H9 (cell line): ENCODE measurements at regions not wholly inside any gene's neighbourhood (a gene's known extent, or its start where the extent isn't known, plus 50 kb on each side); places are given as distances from the start of the nearest gene placed in this dataset.
A peak's percentile ranks its signal among the peaks of the same experiment; 100 is the strongest.

Experiments used
- DNase-seq: peaks from one replicate; pipeline ENCODE4 v3.0.0-alpha.2; 2017
- H2AFZ ChIP-seq: one replicate; pipeline ENCODE4 v1.6.1; 2013; ENCODE audit warnings: mild to moderate bottlenecking, low read length, control low read depth, moderate library complexity
- H2AK5ac ChIP-seq: 2 replicates; pipeline ENCODE4 v1.6.1; 2013; ENCODE audit warnings: low read length, control low read depth, mixed read lengths; ENCODE audit not compliant: insufficient read length
- H2BK120ac ChIP-seq: one replicate; pipeline ENCODE4 v1.6.1; 2013; ENCODE audit warnings: low read depth, mild to moderate bottlenecking, low read length, control low read depth, inconsistent platforms; ENCODE audit not compliant: poor library complexity, severe bottlenecking
- H2BK12ac ChIP-seq: 2 replicates; pipeline ENCODE4 v1.6.1; 2013; ENCODE audit warnings: low read length, control low read depth, mixed read lengths, low read depth; ENCODE audit not compliant: insufficient read length
- H2BK15ac ChIP-seq: 2 replicates; pipeline ENCODE4 v1.6.1; 2013; ENCODE audit warnings: low read depth, low read length, control low read depth
- H2BK20ac ChIP-seq: one replicate; pipeline ENCODE4 v1.6.1; 2013; ENCODE audit warnings: low read depth, mild to moderate bottlenecking, low read length, control low read depth, inconsistent platforms; ENCODE audit not compliant: poor library complexity, severe bottlenecking
- H2BK5ac ChIP-seq: 2 replicates; pipeline ENCODE4 v1.6.1; 2013; ENCODE audit warnings: low read length, control low read depth, mixed read lengths; ENCODE audit not compliant: insufficient read length
- H3K14ac ChIP-seq: 2 replicates; pipeline ENCODE4 v1.6.1; 2013; ENCODE audit warnings: low read length, control low read depth; ENCODE audit not compliant: insufficient read depth
- H3K18ac ChIP-seq: 2 replicates; pipeline ENCODE4 v1.6.1; 2013; ENCODE audit warnings: low read depth, mild to moderate bottlenecking, mixed read lengths, low read length, control low read depth; ENCODE audit not compliant: insufficient read length
- H3K23ac ChIP-seq: 2 replicates; pipeline ENCODE4 v1.6.1; 2013; ENCODE audit warnings: low read length, control low read depth, mixed read lengths, low read depth; ENCODE audit not compliant: insufficient read length
- H3K23me2 ChIP-seq: 2 replicates; pipeline ENCODE4 v1.6.1; 2013; ENCODE audit warnings: low read depth, mild to moderate bottlenecking, mixed read lengths, low read length, control low read depth; ENCODE audit not compliant: insufficient read length, poor library complexity, severe bottlenecking
- H3K27ac ChIP-seq: 2 replicates; pipeline ENCODE4 v1.5.1; 2013; ENCODE audit warnings: low read length, control low read depth, mixed read lengths, low read depth; ENCODE audit not compliant: insufficient read length
- H3K27me3 ChIP-seq: 2 replicates; pipeline ENCODE4 v1.6.1; 2013; ENCODE audit warnings: low read length, control low read depth, inconsistent platforms; ENCODE audit not compliant: insufficient read depth
- H3K4ac ChIP-seq: 2 replicates; pipeline ENCODE4 v1.6.1; 2013; ENCODE audit warnings: low read depth, mild to moderate bottlenecking, control low read depth, inconsistent platforms, low read length, moderate library complexity
- H3K4me1 ChIP-seq: 2 replicates; pipeline ENCODE4 v1.6.1; 2013; ENCODE audit warnings: low read length, control low read depth, inconsistent platforms; ENCODE audit not compliant: insufficient read depth
- H3K4me2 ChIP-seq: 2 replicates; pipeline ENCODE4 v1.6.1; 2013; ENCODE audit warnings: low read length, control low read depth, mixed read lengths; ENCODE audit not compliant: insufficient read length, insufficient read depth
- H3K56ac ChIP-seq: 2 replicates; pipeline ENCODE4 v1.6.1; 2013; ENCODE audit warnings: low read depth, mild to moderate bottlenecking, mixed read lengths, low read length, control low read depth; ENCODE audit not compliant: insufficient read length
- H3K79me1 ChIP-seq: 2 replicates; pipeline ENCODE4 v1.6.1; 2013; ENCODE audit warnings: low read depth, mild to moderate bottlenecking, moderate library complexity, low read length, control low read depth, inconsistent platforms; ENCODE audit not compliant: insufficient read depth, poor library complexity, severe bottlenecking
- H3K79me2 ChIP-seq: 2 replicates; pipeline ENCODE4 v1.6.1; 2013; ENCODE audit warnings: low read length, control low read depth, inconsistent platforms; ENCODE audit not compliant: insufficient read depth
- H3K9ac ChIP-seq: 2 replicates; pipeline ENCODE4 v1.6.1; 2013; ENCODE audit warnings: low read length, control low read depth, mixed read lengths; ENCODE audit not compliant: insufficient read length; ENCODE audit errors: extremely low read depth
- H3K9me3 ChIP-seq: one replicate; pipeline ENCODE4 v1.6.1; 2013; ENCODE audit warnings: low read depth, low read length, inconsistent platforms; ENCODE audit not compliant: control insufficient read depth
- H3T11ph ChIP-seq: one replicate; pipeline ENCODE4 v1.6.1; 2013; ENCODE audit warnings: mild to moderate bottlenecking, low read length, control low read depth, inconsistent platforms
- H4K20me1 ChIP-seq: one replicate; pipeline ENCODE4 v1.6.1; 2013; ENCODE audit not compliant: control insufficient read depth, insufficient read length, insufficient read depth
- H4K5ac ChIP-seq: 2 replicates; pipeline ENCODE4 v1.6.1; 2013; ENCODE audit warnings: low read depth, mild to moderate bottlenecking, mixed read lengths, low read length, control low read depth; ENCODE audit not compliant: insufficient read length
- H4K8ac ChIP-seq: replicated peaks from 2 replicates; pipeline ENCODE4 v1.6.1; 2013; ENCODE audit warnings: low read length, control low read depth, mixed read lengths, low read depth; ENCODE audit not compliant: insufficient read length
- H4K91ac ChIP-seq: 2 replicates; pipeline ENCODE4 v1.6.1; 2013; ENCODE audit warnings: low read depth, mild to moderate bottlenecking, moderate library complexity, mixed read lengths, low read length, control low read depth; ENCODE audit not compliant: insufficient read length
- H3K27ac Mint-ChIP-seq, 3 experiments: 2 replicates in 2 of 3; 3 replicates in 1 of 3; pipeline ENCODE4 v1.8.0; 2020 to 2021; ENCODE audit warnings: mixed read lengths in 3 of 3, mild to moderate bottlenecking in 1 of 3, moderate library complexity in 1 of 3
- H3K27me3 Mint-ChIP-seq: 2 replicates; pipeline ENCODE4 v1.8.0; 2021; ENCODE audit warnings: low read depth, mild to moderate bottlenecking, moderate library complexity, mixed read lengths
- H3K36me3 Mint-ChIP-seq, 3 experiments: 2 replicates in 2 of 3; 3 replicates in 1 of 3; pipeline ENCODE4 v1.8.0; 2020 to 2021; ENCODE audit warnings: low read depth in 3 of 3, mixed read lengths in 3 of 3; ENCODE audit not compliant: insufficient read depth in 1 of 3
- H3K4me1 Mint-ChIP-seq, 2 experiments: 2 replicates each; pipeline ENCODE4 v1.8.0; 2020; ENCODE audit warnings: mixed read lengths in 2 of 2
- H3K4me3 Mint-ChIP-seq, 2 experiments: 2 replicates in 1 of 2; 3 replicates in 1 of 2; pipeline ENCODE4 v1.8.0; 2020 to 2021; ENCODE audit warnings: mild to moderate bottlenecking in 2 of 2, mixed read lengths in 2 of 2, moderate library complexity in 1 of 2
- H3K9me3 Mint-ChIP-seq, 2 experiments: 2 replicates in 1 of 2; 3 replicates in 1 of 2; pipeline ENCODE4 v1.8.0; 2020; ENCODE audit warnings: mild to moderate bottlenecking in 2 of 2, mixed read lengths in 2 of 2, moderate library complexity in 1 of 2
- WGBS: extraction: QIAGEN DNeasy Blood & Tissue Kit; methylation state at CpG from one replicate; pipeline ENCODE4 v1.1.7; 2013; ENCODE audit warnings: missing lambda C conversion rate, low lambda C conversion rate, mixed read lengths; ENCODE audit not compliant: insufficient read length; ENCODE audit errors: extremely low coverage; 5-methylcytosine and 5-hydroxymethylcytosine counted together
- TF ChIP-seq, protein P1 (sequence below): fragments of 200-600 bp; sonication (generic); conservative IDR thresholded peaks from 3 replicates; pipeline ENCODE4 v1.8.0; 2021; ENCODE audit warnings: antibody characterized with exemption, mild to moderate bottlenecking

DNA sequence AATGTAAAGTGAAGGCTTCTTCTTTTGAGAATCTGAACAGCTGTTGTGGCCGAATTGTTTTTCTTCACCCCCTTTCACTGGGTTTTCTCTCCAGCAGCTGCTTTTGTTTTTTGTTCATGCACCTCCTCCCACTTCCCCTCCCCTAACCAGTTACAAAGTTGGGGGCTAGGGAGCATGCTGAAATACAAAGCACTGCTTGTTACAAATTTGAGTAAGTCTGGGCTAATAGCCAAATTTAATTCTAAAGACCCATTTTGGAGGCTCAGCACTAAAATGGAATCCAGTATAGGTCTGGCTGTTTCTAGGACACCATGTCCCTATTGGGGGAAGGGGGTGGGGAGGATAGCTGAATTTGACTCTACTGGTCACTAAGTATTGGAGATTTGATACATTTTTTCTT lies 89.2 kb upstream of the GPM6B start:
- peaks cover 27 to 54% of the 10 kb centered on the region in 2 experiments for H3K9me3 Mint-ChIP-seq
- no peak overlapping the region for H3K9ac ChIP-seq
- no peak overlapping the region for H2BK120ac ChIP-seq
- no peak for DNase-seq
- H3K27me3 ChIP-seq, result no peaks in the 10 kb centered on the region
- no peak overlapping the region for H3K18ac ChIP-seq
- H3T11ph ChIP-seq, result no peak overlapping the region
- H2BK5ac ChIP-seq, result no peak overlapping the region
- no peak overlapping the region for H2BK20ac ChIP-seq
- H3K4me2 ChIP-seq, result no peak overlapping the region
- peaks cover 28 to 52% of the 10 kb centered on the region in 2 experiments for H3K4me1 Mint-ChIP-seq
- no peak overlapping the region for H3K56ac ChIP-seq
- H4K5ac ChIP-seq, result no peak overlapping the region
- no peak overlapping the region for H3K23ac ChIP-seq
- H2AK5ac ChIP-seq, result no peak overlapping the region
- no peak overlapping the region for H2BK12ac ChIP-seq
- H2BK15ac ChIP-seq, result no peak overlapping the region
- H3K79me2 ChIP-seq, result peaks cover 20% of the 10 kb centered on the region; the same call in 1 of the 2 replicates
- peaks cover 12 to 19% (median 14%) of the 10 kb centered on the region in 3 experiments for H3K36me3 Mint-ChIP-seq
- H3K27ac Mint-ChIP-seq, result peak overlapping the region in 1 of 3 experiments; percentile 54; a peak in 2 of 7 replicates
- H4K91ac ChIP-seq, result no peak overlapping the region
- no peak overlapping the region for H3K27ac ChIP-seq
- H4K20me1 ChIP-seq, result no peaks in the 10 kb centered on the region
- H3K4me1 ChIP-seq, result peaks cover 3% of the 10 kb centered on the region; the same call in 1 of the 2 replicates
- TF ChIP-seq, protein P1, sequence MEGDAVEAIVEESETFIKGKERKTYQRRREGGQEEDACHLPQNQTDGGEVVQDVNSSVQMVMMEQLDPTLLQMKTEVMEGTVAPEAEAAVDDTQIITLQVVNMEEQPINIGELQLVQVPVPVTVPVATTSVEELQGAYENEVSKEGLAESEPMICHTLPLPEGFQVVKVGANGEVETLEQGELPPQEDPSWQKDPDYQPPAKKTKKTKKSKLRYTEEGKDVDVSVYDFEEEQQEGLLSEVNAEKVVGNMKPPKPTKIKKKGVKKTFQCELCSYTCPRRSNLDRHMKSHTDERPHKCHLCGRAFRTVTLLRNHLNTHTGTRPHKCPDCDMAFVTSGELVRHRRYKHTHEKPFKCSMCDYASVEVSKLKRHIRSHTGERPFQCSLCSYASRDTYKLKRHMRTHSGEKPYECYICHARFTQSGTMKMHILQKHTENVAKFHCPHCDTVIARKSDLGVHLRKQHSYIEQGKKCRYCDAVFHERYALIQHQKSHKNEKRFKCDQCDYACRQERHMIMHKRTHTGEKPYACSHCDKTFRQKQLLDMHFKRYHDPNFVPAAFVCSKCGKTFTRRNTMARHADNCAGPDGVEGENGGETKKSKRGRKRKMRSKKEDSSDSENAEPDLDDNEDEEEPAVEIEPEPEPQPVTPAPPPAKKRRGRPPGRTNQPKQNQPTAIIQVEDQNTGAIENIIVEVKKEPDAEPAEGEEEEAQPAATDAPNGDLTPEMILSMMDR, result no peak
- no peak overlapping the region for H3K4me3 Mint-ChIP-seq
- no peaks in the 10 kb centered on the region for H3K23me2 ChIP-seq
- H4K8ac ChIP-seq, result no peak overlapping the region
- H2AFZ ChIP-seq, result no peak overlapping the region
- no peak overlapping the region for H3K14ac ChIP-seq
- WGBS, result no CpG with 5 or more reads among the region's 1 CpG
- H3K27me3 Mint-ChIP-seq, result no peaks in the 10 kb centered on the region
- H3K9me3 ChIP-seq, result no peaks in the 10 kb centered on the region
- H3K79me1 ChIP-seq, result no peaks in the 10 kb centered on the region
- H3K4ac ChIP-seq, result no peak overlapping the region
